AG09319 (cell line): ENCODE measurements at regions not wholly inside any gene's neighbourhood (a gene's known extent, or its start where the extent isn't known, plus 50 kb on each side); places are given as distances from the start of the nearest gene placed in this dataset.

Experiments used
- DNase-seq: peaks from one replicate; pipeline ENCODE4 v3.0.0-alpha.2; 2010; ENCODE audit warnings: low read depth; ENCODE audit errors: extremely low read depth
- CTCF ChIP-seq: IDR thresholded peaks from 2 replicates; pipeline ENCODE4 v1.5.1; 2011; ENCODE audit warnings: low read depth, mild to moderate bottlenecking, inconsistent platforms, low read length, moderate library complexity

GRCh38 chr12:42834062-42834461, 244.5 kb upstream of the PRICKLE1 start:
- no peak for DNase-seq
- TF ChIP-seq CTCF = no peak

GRCh38 chr12:42828836-42829235, 239.3 kb upstream of the PRICKLE1 start:
- DNase-seq = no peak
- TF ChIP-seq CTCF = no peak

GRCh38 chr12:42824327-42824726, 234.8 kb upstream of the PRICKLE1 start:
- no peak for TF ChIP-seq CTCF
- no peak for DNase-seq

GRCh38 chr12:42823679-42824078, 234.1 kb upstream of the PRICKLE1 start:
- DNase-seq = no peak
- no peak for TF ChIP-seq CTCF

GRCh38 chr12:42819846-42820245, 230.3 kb upstream of the PRICKLE1 start:
- no peak for DNase-seq

GRCh38 chr12:42815068-42815467, 225.5 kb upstream of the PRICKLE1 start:
- TF ChIP-seq CTCF = no peak
- no peak for DNase-seq

More at GRCh38 chr12:42819846-42820245, 230.3 kb upstream of the PRICKLE1 start:
- no peak for TF ChIP-seq CTCF

GRCh38 chr12:42812871-42813270, 223.3 kb upstream of the PRICKLE1 start:
- DNase-seq = no peak
- TF ChIP-seq CTCF = no peak
